HG03097 (cell line): ENCODE measurements at regions not wholly inside any gene's neighbourhood (a gene's known extent, or its start where the extent isn't known, plus 50 kb on each side); places are given as distances from the start of the nearest gene placed in this dataset.
"Not testable (repeated sequence)": the region's sequence is repeated elsewhere in the genome, so short reads cannot be mapped to it uniquely, and the experiment has no call there.

Experiments used
- ATAC-seq: cut with Tn5 transposase; IDR thresholded peaks from one replicate; pipeline ENCODE4 v1.9.1; 2021; ENCODE audit not compliant: unreplicated experiment, low FRiP score

- ATAC-seq: not testable (repeated sequence)
Observed at GRCh38 chr1:147103416-147104155, 68.7 kb downstream of the PRKAB2 start.

- no peak for ATAC-seq
Observed at GRCh38 chr1:147099192-147099591, 73.1 kb downstream of the PRKAB2 start.

GRCh38 chr1:147098338-147098973, 73.8 kb downstream of the PRKAB2 start:
- not testable (repeated sequence) for ATAC-seq

GRCh38 chr1:147095691-147096090, 76.6 kb downstream of the PRKAB2 start:
- no peak for ATAC-seq

DNA sequence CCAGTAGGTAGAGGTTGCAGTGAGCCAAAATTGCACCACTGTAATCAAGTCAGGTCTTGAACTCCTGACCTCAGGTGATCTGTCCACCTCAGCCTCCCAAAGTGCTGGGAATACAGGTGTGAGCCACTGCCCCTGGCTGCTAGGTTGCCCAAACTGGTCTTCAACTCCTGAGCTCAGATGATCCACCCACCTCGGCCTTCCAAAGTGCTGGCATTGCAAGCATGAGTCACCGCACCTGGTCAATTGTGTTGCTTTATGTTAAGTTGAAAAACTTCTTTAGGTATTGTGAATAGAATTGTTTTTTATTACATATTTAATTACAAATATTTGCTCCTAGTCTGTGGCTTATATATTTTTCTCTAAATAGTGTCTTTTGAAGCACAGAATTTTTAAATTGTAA, 80.5 kb downstream of the PRKAB2 start:
- ATAC-seq: no peak

- no peak for ATAC-seq
Observed at GRCh38 chr1:147089457-147089856, 82.8 kb downstream of the PRKAB2 start.

DNA sequence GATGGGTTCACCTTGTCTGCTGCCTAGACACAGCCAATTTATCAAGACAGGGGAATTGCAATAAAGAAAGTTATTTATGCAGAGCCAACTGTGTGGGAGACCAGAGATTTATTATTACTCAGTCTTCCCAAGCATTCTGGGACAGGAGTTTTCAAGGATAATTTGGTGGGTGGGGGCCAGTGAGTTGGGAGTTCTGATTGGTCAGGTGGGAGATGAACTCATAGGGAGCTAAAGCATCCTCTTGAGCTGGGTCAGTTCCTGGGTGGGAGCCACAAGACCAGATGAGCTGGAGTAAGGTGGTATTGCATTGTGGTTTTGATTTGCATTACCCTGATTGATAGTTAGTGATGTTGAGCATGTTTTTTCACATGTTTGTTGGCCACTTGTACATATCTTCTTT, 86.1 kb downstream of the PRKAB2 start:
- no peak for ATAC-seq

DNA sequence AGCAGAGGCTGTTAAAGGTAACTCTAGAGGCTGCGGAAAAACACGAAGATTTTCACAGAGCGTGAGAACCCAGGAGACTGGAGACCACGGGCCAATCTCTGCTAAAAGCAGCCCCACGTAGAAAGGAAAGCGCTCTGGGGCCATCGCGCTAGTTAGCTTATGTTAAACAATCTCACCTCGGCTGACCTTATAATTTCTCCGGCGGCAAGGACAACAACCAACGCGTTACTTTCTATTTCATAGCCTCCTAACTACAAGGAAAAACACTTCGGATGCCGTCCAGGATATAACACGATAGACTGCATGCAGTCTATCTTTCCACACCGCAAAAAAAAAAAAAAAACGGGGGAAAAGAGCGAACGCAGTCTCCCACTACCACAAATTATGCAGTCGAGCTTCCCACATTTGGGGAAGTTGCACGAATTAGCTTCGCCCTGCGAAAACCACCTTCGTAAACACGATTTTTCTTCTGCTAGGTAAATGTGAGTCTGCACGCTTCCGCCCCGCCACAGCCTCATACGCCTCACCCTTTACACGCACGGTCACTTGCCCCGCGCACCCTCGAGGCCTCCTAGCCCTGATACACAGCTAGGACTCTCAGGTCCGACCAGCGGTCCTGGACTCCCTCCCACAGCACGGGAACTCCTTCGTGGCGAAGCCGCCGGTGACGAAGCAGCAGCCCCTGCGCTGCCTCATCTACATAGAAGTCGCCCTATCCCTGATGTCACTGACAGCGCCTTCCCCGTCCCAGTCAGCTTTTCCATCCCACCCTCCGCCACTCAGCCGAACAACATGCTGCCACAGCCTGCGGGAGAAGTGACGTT, 87.8 kb downstream of the PRKAB2 start:
- ATAC-seq: peak; percentile 72

DNA sequence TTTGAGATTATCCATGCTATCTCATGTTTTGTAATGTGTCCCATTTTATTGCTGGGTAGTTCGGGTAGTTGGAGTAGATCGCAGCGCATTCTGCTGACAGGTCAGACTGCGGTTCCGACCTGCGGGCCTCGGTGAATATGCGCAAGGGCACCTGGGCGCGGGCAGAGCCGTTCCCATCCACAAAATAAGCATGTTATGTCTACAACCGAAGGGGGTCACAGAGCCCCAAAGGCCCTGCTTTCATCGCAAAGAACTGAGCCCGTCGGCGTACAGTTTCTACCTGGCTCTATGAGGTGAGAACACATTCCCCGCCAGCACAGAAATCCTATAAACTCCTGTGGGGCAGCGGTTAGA, 88.4 kb downstream of the PRKAB2 start:
- ATAC-seq: no peak

DNA sequence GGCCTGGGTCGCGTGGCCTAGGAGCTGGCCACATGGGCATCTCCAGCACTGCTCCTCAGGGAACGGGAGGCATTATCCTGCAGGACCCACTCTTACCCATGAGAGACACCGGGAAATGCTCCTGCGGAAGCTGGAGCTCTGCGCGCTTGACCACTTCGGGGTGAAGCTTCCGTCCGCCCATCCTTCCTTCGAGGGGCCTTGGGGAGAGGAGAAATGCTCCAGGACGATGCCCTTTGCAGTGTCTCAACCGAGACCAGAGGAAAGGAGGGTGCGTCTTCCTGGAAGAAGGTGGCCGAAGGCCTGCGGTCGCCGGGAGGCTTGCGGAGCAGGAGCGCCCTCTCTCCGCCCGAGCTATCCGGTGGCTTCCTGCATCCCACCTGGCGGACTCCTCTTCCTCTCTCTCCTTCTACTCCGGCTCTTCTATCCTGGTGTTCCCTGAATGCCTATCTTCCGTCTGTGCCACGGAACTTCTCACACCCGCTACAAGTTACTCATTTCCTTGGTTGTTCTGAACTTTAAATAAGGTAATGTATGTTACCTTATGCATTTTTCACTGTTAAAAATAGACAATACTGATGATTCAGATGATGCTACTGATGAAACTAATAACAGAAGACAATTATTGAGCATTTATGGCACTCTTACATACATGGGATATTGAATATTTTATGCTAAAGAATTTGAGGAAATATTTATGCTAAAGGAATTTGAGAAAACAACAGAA, 91.4 kb downstream of the PRKAB2 start:
- ATAC-seq: no peak

DNA sequence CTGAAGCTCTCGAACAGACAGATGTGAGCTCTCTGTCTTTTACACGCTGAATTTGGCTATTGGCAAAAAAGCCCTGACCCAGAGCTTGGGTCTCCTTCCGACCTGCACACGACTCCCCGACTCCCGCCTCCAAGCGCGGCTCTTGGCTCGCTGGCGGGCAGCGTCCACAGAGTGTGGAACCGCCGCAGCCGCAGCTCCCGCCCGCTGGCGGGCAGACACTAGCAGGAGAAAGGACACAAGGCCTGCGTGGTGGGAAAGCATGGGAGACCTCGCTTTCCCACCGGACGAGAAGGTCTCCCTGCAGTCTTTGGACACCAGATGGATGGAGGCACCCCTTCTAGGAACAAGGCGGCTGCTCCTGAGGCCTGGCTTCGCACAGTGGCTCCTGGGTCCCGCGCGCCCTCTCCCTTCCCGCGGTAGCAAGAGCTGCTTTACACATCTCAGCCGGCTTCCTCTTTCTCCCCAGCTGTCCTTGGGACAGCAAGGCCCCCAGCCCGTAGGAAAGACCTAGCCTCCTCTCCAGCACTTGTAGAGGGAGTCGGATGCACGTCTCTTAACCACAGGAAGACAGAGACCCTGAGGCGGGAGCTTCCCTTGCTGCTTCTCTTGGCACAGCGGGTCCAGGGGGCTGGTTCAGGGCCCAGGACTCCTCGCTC, 92.1 kb downstream of the PRKAB2 start:
- no peak for ATAC-seq

- no peak for ATAC-seq
Observed at GRCh38 chr1:147079400-147080005, 92.8 kb downstream of the PRKAB2 start.

- ATAC-seq: no peak
Observed at GRCh38 chr1:147078606-147079399, 93.5 kb downstream of the PRKAB2 start.

DNA sequence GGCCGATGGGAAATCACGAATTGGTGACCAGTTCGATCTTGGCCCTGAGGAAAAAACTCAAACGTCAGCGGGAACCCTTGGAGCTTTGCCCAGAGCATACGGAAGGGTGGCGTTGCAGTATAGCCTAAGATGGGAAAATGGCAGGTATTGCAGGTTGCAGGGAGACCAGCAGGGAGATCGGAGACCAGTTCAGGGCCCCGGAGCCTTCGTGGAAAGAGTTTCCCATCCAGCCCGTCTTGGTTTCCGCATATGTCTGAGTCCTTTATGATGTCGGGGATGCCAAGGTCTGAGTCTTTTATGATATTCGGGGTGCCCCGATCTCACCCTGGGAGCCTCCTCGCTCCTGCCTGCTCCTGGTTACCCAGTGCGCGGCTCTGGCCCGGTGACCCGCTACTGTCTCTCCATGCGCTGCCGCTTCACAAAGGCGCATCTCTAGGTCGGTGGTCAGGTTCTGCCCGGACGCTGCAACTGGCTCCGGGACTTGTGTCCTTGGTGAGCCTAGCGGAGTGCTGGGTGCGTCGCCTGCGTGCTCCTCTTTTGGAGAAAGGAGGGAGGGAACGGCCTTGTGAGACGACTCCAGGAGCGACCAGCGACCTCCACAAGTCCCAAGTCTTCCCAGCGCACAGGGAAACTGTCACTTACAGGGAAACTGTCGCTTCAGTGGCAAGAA, 94.2 kb downstream of the PRKAB2 start:
- no peak for ATAC-seq

GRCh38 chr1:147077523-147077922, 94.7 kb downstream of the PRKAB2 start:
- no peak for ATAC-seq

GRCh38 chr1:147077081-147077480, 95.2 kb downstream of the PRKAB2 start:
- ATAC-seq: no peak

DNA sequence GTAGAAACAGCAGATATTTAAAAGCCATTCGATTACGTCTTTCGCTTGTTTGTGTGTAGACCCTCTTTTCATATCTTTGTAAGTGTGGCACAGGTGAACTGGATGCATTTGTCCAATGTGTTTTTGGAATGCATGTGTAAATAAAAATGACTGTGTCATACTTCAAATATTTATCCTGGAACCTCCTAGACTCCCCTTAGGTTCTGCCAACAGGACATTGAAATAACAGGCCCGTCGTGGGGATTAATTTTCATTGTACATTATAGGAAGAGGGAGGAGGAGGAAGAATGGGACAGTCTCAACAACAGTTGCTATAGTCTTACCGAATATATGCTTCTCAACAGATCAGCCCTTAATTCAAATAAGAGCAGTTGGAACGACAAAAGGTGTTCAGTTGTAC, 95.8 kb downstream of the PRKAB2 start:
- no peak for ATAC-seq

DNA sequence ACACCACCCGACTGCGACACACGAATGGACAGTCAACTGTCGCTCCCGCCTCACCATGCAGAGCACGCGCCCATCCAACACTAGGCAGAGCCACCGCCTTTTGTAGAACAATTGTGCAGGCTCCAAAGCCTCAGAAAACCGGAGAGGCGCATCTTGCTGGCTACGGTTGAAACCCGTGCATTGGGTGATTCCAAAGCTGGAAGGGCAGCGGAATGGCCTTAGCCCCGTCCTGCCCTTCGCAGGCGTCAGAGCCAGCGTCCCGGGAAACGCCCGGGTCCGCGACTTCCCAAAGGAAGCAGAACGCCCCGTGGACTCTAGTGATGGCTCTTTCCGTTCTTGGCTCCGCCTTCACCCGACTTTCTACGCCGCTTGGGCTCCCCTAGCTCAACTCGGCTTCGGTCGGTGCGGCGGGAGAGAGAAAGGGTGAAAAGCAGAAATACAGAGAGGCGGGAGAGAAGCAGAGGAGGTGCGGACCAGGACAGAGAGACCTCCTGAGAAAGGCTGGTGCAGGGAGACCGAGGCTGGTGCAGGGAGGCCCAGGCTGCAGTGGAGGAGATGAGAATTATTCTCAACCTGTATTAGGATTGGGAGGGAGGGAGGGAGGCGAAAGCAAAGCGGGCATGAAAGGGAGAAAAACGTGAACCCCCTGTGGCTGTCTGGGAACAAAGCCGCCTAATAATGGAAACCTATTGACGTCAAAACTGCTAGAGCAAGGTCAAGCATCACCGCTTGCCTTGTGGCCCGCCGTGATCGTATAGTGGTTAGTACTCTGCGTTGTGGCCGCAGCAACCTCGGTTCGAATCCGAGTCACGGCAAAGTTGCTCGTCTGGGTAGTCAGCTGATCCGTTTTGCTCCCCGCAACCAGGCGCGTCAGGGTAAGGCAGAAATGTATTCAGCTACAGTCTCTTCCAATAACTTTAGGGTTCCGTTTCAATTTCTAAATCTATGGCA, 99.5 kb downstream of the PRKAB2 start:
- ATAC-seq: no peak
